ENCODE measurements at regions not wholly inside any gene's neighbourhood (a gene's known extent, or its start where the extent isn't known, plus 50 kb on each side); places are given as distances from the start of the nearest gene placed in this dataset.
"Not testable (repeated sequence)": the region's sequence is repeated elsewhere in the genome, so short reads cannot be mapped to it uniquely, and the experiment has no call there.

DNA sequence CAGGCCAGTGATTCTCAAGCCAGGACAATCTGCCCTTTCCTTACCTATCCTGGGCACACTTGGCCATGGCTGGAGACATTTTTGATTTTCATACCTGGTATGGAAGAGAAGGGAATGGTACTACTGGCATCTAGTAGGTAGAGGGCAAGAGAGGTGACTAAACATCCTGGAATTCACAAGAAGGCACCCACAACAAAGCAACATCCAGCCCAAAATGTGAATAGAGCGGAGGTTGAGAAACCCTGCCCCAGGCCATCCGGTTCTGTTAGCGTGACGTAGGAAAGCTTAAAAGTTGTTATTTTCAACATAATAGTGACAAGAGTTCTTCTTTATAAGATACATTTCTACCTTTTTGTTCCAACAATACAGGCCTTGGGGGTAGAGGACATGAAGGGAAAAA, 114.9 kb upstream of the ALX4 start:
- Mint-ChIP-seq H3K9me3 (no peaks in the 10 kb centered on the region), H3K27ac (no peak overlapping the region), H3K36me3 (peaks cover 2% of the 10 kb centered on the region), H3K4me1 (no peaks in the 10 kb centered on the region), H3K4me3 (no peak overlapping the region), H3K27me3 (peaks cover 23% of the 10 kb centered on the region)

DNA sequence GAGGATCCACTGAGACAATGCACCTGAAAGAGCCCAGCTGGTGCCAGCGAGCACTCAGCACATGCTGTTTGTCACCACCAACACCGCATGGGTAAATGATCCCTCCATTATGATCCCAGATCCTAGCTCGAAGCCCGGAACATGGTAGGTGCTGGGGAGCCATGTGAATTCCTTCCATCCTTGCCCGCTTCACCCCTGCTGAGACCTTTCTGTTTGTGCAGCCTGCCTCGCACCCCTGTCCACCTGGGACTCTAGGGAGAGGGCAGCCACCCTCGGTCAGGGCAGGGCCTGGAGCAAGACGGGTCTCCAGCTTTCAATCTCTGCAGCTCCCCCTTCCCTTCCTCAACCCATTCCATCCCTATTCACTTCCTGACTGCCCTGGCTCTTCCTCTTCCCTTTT, 116.2 kb upstream of the ALX4 start:
- Mint-ChIP-seq H3K27me3 (peaks cover 29% of the 10 kb centered on the region), H3K27ac (no peak overlapping the region), H3K4me3 (no peak overlapping the region), H3K36me3 (peaks cover 2% of the 10 kb centered on the region), H3K4me1 (no peaks in the 10 kb centered on the region), H3K9me3 (no peaks in the 10 kb centered on the region)

DNA sequence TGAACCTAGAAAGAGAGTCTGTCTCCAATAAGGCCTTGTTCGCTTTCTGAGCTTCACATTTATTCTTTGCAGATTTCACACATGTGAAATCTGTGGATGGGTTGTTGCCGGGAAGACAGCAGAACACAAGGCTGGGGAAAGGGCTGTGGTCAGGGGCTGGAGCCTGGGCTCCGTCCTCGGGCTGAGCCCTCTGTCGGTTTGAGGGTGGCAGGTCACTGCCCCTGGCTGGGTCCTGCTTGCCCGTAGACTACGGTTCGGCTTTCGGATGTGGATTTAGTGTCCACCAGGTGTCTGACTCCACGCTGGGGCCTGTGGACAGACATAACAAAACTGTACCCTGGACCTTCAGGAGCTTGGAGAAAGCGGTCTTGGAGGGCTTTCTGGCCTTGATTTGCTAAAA, 117.0 kb upstream of the ALX4 start:
- Mint-ChIP-seq H3K36me3 (peaks cover 2% of the 10 kb centered on the region), H3K27me3 (peaks cover 29% of the 10 kb centered on the region), H3K4me3 (no peak overlapping the region), H3K4me1 (no peaks in the 10 kb centered on the region), H3K27ac (no peak overlapping the region), H3K9me3 (no peaks in the 10 kb centered on the region)

DNA sequence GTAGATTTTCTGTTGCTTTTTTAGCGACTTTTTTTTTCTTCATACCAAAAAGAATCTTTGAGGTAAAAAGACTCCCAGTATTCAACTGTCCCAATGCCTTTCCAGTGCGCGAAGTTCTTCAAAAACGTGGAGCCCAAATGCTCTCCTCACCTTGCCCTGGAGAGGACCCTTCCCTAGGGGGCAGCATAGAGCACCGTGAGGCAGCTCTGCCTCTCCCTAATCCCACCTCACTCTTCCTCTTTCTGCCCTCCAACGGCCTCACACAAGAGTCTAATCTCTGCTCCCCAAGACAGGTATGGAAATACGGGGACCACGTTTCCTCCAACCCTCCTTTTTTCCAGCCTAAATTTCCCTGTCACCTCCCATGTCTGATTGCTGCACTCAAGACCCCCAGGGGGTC, 117.5 kb upstream of the ALX4 start:
- Mint-ChIP-seq H3K9me3 (no peaks in the 10 kb centered on the region), H3K4me1 (no peaks in the 10 kb centered on the region), H3K36me3 (peaks cover 2% of the 10 kb centered on the region), H3K27me3 (peaks cover 29% of the 10 kb centered on the region), H3K27ac (no peak overlapping the region), H3K4me3 (no peak overlapping the region)

DNA sequence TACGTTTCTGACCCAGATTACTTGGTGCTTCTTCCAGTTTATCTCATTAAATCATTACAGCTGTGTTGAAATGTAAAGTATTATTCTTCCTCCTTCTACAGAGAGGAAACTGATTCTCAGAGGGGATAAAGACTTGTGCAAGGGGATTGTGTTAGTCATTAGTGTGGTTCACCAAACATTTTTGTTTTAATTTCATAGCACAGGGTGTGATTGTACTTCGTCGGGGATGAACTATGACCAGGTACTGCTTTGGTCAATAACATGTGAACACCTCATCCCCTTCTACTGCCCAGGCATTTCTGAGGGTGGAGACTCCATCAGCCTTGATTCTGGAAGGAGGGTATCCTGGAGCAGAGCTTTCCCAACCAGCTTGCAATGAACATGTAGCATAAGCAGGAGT, 120.2 kb upstream of the ALX4 start:
- H3K9me3 Mint-ChIP-seq = no peaks in the 10 kb centered on the region
- no peak overlapping the region for H3K27ac Mint-ChIP-seq
- H3K4me1 Mint-ChIP-seq = no peaks in the 10 kb centered on the region
- H3K36me3 Mint-ChIP-seq = peaks cover 2% of the 10 kb centered on the region
- H3K4me3 Mint-ChIP-seq = no peak overlapping the region
- peaks cover 25% of the 10 kb centered on the region for H3K27me3 Mint-ChIP-seq

DNA sequence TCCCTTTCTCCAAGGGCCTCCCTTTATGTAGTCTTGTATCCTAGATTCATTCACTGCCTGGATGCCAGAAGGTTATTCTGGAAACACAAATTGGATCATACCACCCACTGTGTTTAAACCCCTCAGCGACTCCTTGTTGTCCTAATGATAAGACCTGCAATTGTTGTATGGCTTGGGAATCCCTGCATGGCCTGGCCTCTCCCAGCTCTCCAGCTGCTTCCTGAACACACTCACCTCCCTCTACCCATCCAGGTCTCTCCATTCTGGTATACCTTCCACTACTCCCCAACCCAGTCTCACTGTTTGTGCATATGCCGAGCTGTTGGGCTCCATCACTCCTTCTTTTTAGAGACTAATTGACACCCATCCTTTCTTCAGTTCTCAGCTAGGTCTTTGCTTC, 124.3 kb upstream of the ALX4 start:
- peaks cover 12% of the 10 kb centered on the region for H3K27me3 Mint-ChIP-seq
- no peak overlapping the region for H3K4me3 Mint-ChIP-seq
- H3K27ac Mint-ChIP-seq = no peak overlapping the region
- no peaks in the 10 kb centered on the region for H3K4me1 Mint-ChIP-seq
- H3K36me3 Mint-ChIP-seq = no peaks in the 10 kb centered on the region
- no peaks in the 10 kb centered on the region for H3K9me3 Mint-ChIP-seq

DNA sequence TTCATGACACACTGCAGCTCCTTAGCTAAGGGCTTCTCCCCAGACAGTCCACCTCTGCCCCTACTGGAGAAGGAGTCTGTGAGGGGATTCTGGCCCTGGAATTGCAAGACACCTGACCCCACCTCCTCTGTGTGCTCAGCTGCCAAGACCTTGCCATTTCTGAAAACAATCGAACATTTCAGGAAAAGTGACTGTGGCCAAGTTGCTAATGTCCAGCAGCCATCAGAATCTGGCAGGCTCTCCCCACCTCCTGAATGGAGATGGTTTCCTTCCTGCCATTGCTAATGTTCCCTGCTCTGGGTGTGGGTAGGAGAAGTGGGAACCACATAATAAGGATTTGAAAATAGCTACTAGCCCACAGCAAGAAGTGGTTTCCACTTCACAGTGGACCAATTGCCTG, 127.2 kb upstream of the ALX4 start:
- Mint-ChIP-seq H3K4me1 (no peaks in the 10 kb centered on the region), H3K9me3 (peaks cover 7% of the 10 kb centered on the region), H3K36me3 (no peaks in the 10 kb centered on the region), H3K4me3 (no peak overlapping the region), H3K27me3 (peaks cover 17% of the 10 kb centered on the region), H3K27ac (no peak overlapping the region)

DNA sequence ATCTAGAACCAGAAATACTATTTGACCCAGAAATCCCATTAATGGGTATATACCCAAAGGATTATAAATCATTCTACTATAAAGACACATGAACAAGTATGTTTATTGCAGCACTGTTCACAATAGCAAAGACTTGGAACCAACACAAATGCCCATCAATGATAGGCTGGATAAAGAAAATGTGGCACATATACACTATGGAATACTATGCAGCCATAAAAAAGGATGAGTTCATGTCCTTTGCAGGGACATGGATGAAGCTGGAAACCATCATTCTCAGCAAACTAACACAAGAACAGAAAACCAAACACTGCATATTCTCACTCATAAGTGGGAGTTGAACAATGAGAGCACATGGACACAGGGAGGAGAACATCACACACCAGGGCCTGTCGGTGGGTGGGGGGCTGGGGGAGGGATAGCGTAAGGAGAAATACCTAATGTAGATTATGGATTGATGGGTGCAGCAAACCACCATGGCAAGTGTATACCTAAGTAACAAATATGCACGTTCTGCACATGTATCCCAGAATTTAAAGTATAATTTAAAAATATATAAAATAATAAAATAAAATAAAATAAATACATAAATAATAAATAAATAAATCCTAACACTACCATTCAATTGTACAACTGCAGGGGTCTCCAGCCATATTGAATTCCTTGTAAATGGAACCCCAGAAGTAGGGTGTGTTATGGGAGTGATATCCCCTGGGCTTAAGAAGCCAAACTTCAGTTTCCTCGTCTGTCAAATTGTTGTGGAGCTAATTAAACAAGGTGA, 122.4 kb upstream of the CD82 start:
- peaks cover 17% of the 10 kb centered on the region for H3K27me3 Mint-ChIP-seq

DNA sequence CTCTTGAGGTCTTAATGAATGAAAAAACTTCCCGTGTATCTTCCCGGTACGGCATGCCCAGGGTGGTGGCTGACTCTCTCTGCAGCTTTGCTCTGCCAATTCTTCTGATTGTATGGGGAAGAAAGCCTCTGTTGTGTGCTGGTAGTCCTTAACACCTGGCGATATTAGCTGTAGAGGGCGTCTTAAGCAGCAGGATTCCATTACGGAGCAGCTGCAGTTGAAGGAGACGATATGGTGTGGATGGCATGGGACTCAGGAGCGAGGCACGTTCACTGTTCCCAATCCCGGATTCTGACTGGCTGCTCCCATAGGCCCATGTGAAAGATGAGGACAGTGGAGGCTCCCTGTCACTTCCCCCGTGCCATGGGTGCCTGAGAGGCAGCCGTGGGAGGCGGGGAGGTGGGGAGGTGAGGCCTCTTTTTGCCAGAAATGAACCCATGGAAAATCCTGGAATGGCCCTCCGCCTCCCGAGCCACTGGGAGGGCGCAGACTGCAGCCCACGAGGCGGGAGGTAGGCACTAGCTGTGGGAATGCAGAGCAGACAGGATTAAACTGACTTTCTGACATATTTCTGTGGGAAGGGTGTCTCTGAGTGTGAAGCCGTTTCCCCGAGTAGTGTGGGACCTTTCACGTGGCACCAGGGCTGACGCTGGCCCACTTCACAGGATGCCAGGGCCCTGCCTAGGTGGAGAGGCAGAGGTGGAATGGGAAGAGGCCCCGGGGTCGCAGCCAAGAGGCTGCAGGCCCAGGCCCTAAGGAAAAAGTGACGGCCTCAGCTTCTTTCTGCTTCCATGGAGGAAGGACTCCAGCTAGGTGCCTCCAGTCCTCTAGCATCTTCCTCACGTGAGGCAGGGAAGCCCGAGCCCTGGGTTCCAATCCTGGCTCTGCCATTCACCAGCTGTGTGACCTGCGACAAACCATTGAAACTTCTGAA, 121.4 kb upstream of the CD82 start:
- no peak overlapping the region for H3K27ac Mint-ChIP-seq
- H3K9me3 Mint-ChIP-seq = peaks cover 7% of the 10 kb centered on the region
- H3K27me3 Mint-ChIP-seq = peaks cover 17% of the 10 kb centered on the region
- H3K4me1 Mint-ChIP-seq = no peaks in the 10 kb centered on the region
- H3K36me3 Mint-ChIP-seq = peaks cover 3% of the 10 kb centered on the region
- no peak overlapping the region for H3K4me3 Mint-ChIP-seq

More for the DNA sequence above, 122.4 kb upstream of the CD82 start:
- not testable (repeated sequence) for H3K9me3 Mint-ChIP-seq, H3K4me3 Mint-ChIP-seq, H3K36me3 Mint-ChIP-seq, H3K4me1 Mint-ChIP-seq
- peak overlapping the region; percentile 57 for H3K27ac Mint-ChIP-seq

DNA sequence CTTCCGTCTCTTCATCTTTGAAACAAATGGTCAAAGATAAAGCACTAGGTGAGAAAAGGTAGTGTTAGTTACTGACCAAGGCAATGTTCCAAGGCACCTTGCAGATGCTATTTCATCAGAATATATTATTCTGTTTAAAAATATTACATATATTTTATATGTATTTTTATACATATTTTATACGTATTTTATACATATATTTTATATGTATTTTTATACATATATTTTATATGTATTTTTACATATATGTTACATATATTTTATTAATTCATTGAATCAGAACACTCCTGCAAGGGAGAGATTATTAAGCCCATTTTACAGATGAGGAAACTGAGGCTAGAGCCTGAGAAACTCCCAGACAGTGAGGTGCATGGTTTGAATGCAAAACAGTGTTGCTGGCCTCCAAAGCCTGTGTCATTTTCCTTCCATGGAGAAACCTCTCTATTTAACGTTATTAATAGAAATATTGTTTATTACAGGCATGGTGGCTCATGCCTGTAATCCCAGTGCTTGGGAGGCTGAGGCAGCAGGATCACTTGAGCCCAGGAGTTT, 120.6 kb upstream of the CD82 start:
- Mint-ChIP-seq H3K4me1 (no peaks in the 10 kb centered on the region), H3K36me3 (peaks cover 3% of the 10 kb centered on the region), H3K27me3 (peaks cover 16% of the 10 kb centered on the region), H3K4me3 (no peak overlapping the region), H3K27ac (no peak overlapping the region), H3K9me3 (peaks cover 7% of the 10 kb centered on the region)

DNA sequence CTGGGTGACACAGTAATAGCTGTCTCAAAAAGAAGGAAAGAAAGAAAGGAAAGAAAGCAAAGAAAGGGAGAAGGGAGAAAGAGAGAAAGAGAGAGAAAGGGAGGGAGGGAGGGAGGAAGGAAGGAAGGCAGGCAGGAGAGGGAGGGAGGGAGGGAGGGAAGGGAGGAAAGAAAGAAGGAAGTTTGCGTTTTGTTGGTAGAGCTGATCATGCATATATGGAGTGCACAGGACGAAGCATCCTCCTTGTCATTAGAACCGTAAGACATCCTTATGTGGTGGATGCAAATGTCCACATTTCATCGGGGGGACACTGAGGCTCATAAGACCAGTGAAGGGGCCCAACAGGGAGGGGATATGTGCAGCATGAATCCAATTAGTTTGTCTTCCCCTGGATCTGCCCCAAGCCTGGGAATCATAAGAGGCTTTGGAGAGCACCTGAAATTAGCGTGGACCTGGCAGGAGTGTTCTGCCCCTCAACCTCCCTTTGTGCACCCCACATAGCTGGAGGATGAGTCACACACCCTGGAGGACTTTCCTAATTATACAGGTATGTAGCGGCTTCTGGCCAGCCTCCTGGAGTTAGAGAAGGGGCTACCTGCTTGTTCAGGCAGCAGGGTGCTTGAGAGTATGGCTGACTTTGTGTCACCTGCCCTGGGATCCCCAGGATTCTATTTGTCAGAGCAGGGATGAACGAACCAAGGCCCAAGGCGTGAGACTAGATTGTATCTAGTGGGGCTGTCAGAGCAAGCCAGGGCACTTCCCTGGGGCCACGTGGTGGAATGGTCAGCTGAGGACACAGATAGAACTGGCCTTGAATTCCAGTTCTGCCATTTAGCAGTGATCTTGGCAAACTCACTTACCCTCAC, 119.7 kb upstream of the CD82 start:
- H3K27me3 Mint-ChIP-seq = peaks cover 8% of the 10 kb centered on the region
- H3K36me3 Mint-ChIP-seq = peaks cover 3% of the 10 kb centered on the region
- H3K9me3 Mint-ChIP-seq = no peaks in the 10 kb centered on the region
- H3K4me1 Mint-ChIP-seq = no peaks in the 10 kb centered on the region
- H3K4me3 Mint-ChIP-seq = no peak overlapping the region
- no peak overlapping the region for H3K27ac Mint-ChIP-seq

DNA sequence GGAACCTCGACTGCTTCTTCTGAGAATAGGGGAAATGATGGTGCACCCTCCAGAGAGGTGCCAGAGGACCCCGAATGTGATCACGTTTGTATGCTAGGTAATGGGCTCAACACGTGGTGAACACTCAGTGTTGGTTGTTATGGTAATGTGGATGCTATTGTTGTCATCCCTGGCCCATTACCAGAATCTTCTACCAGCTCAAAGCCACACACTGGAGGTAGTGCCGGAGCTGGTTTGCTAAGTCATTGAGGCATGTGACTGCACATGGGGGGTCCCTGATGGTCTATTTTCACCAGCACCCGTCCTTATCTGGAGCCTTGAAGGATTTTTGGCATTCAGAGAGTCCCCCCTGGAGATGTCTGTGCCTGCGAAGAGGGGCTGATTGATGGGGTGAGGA, 119.1 kb upstream of the CD82 start:
- no peak overlapping the region for H3K27ac Mint-ChIP-seq
- no peak overlapping the region for H3K4me3 Mint-ChIP-seq
- no peaks in the 10 kb centered on the region for H3K9me3 Mint-ChIP-seq
- H3K36me3 Mint-ChIP-seq = peaks cover 3% of the 10 kb centered on the region
- H3K4me1 Mint-ChIP-seq = no peaks in the 10 kb centered on the region
- peaks cover 8% of the 10 kb centered on the region for H3K27me3 Mint-ChIP-seq

DNA sequence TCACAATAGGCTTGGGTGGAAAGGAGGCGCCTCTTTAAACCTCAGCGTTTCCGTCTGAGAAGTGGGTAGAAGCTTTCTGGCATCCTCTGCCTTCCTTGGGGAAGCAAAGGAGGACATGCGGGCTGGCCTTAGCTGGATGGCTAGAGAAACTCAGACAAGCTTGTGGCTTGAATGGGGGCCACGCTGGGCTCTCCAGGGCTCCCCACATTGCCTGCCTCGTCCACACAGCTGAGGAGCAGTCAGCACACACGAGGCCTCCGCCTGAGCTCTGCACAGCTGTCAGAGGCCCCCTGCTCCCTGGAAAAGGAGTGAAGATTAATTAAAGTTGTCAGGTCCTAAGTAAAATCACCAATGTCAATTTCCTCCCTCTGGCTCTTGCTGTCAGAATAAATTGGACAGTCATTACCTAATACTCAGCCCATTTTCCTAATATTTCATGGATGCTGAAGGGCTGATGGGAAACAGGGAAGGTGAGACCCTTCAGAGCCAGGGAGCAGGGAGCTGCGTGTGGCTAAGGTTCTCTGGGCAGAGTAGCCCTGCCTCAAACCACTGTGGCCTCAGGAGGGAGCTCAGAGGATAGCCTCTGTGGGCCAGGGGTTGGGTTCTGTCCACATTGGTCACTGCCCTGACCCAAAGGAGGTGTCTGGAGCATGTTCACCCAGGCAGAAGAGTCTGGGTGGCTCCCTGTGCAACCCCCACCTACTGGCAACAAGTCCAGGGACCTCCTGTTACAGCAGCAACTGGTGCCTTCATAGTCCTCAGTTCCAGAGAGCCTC, 118.3 kb upstream of the CD82 start:
- H3K27me3 Mint-ChIP-seq = peaks cover 6% of the 10 kb centered on the region
- peaks cover 3% of the 10 kb centered on the region for H3K36me3 Mint-ChIP-seq
- H3K27ac Mint-ChIP-seq = no peak overlapping the region
- no peaks in the 10 kb centered on the region for H3K9me3 Mint-ChIP-seq
- H3K4me1 Mint-ChIP-seq = no peaks in the 10 kb centered on the region
- no peak overlapping the region for H3K4me3 Mint-ChIP-seq

DNA sequence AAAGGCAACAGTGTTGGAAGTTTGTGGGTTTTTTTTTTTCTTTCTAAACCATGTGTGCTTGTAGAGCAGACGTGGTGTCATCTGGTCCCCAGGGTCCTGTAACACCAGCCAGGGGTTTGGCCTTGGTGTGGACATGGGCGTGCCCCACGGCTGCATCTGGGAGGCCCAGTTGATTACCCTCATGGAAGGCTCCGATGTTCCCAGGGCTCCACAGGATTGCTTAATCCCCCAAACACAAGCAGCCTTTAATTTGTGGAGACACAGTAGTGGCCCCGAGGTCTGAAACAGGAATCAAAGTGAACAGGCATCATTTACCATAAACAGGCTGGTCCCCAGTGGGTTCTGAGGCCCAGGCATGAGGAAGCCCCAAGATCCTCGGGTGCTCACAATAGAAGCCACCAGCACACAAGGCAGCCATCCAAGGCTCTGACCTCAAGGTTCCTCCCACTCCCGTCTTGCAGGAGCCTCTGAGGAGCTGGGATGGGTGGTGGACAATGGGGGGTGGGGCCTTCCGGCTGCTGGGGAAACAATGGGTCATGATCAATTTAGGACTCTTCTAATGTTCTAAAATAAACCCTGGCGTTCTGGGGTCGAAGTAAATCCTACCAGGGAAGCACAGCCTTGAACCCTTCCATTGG, 115.0 kb upstream of the CD82 start:
- H3K4me1 Mint-ChIP-seq = no peaks in the 10 kb centered on the region
- H3K27me3 Mint-ChIP-seq = peaks cover 2% of the 10 kb centered on the region
- no peak overlapping the region for H3K4me3 Mint-ChIP-seq
- H3K27ac Mint-ChIP-seq = no peak overlapping the region
- no peaks in the 10 kb centered on the region for H3K36me3 Mint-ChIP-seq
- H3K9me3 Mint-ChIP-seq = no peaks in the 10 kb centered on the region

Data from activated naive CD4-positive, alpha-beta T cell treated with anti-CD3 and anti-CD28 coated beads, Interleukin-2, amount 50 U/mL, for 24 hours (primary cell).